Inferior parietal cortex (tissue), 1 donor: ENCODE measurements at regions not wholly inside any gene's neighbourhood (a gene's known extent, or its start where the extent isn't known, plus 50 kb on each side); places are given as distances from the start of the nearest gene placed in this dataset.
A peak's percentile ranks its signal among the peaks of the same experiment; 100 is the strongest.

Experiments used
- DNase-seq: peaks from one replicate; pipeline ENCODE4 v3.0.0-alpha.2; 2016; ENCODE audit errors: extremely low spot score

- no peak for DNase-seq
These were observed 214.9 kb upstream of the ZMIZ1 start for GRCh38 chr10:78853864-78854263.

- DNase-seq, result peak; percentile 74
These were observed 212.3 kb upstream of the ZMIZ1 start for GRCh38 chr10:78856421-78856820.

- no peak for DNase-seq
These were observed 211.6 kb upstream of the ZMIZ1 start for GRCh38 chr10:78857193-78857592.

GRCh38 chr10:78859266-78859665, 209.5 kb upstream of the ZMIZ1 start:
- DNase-seq, result no peak

GRCh38 chr10:78859769-78860168, 209.0 kb upstream of the ZMIZ1 start:
- no peak for DNase-seq

- DNase-seq, result no peak
These were observed 208.4 kb upstream of the ZMIZ1 start for GRCh38 chr10:78860260-78860914.

GRCh38 chr10:78861529-78862327, 207.0 kb upstream of the ZMIZ1 start:
- no peak for DNase-seq

GRCh38 chr10:78862328-78862640, 206.5 kb upstream of the ZMIZ1 start:
- DNase-seq, result no peak

GRCh38 chr10:78863140-78863905, 205.4 kb upstream of the ZMIZ1 start:
- no peak for DNase-seq

GRCh38 chr10:78863906-78864239, 204.9 kb upstream of the ZMIZ1 start:
- DNase-seq, result no peak

- no peak for DNase-seq
These were observed 203.8 kb upstream of the ZMIZ1 start for GRCh38 chr10:78864761-78865537.

GRCh38 chr10:78865538-78865875, 203.3 kb upstream of the ZMIZ1 start:
- DNase-seq, result no peak

GRCh38 chr10:78865931-78866717, 202.6 kb upstream of the ZMIZ1 start:
- DNase-seq, result no peak

GRCh38 chr10:78866731-78867554, 201.8 kb upstream of the ZMIZ1 start:
- DNase-seq, result no peak

GRCh38 chr10:78867555-78867939, 201.2 kb upstream of the ZMIZ1 start:
- no peak for DNase-seq

- DNase-seq, result no peak
These were observed 200.7 kb upstream of the ZMIZ1 start for GRCh38 chr10:78868048-78868447.

- no peak for DNase-seq
These were observed 200.3 kb upstream of the ZMIZ1 start for GRCh38 chr10:78868456-78868855.

GRCh38 chr10:78868861-78869260, 199.9 kb upstream of the ZMIZ1 start:
- DNase-seq, result no peak

- DNase-seq, result no peak
These were observed 199.0 kb upstream of the ZMIZ1 start for GRCh38 chr10:78869508-78870454.
